Mesenchymal stem cell (in vitro differentiated cells and primary cell): ENCODE measurements at regions not wholly inside any gene's neighbourhood (a gene's known extent, or its start where the extent isn't known, plus 50 kb on each side); places are given as distances from the start of the nearest gene placed in this dataset.

ENCODE experiments used
- DNase-seq: peaks from one replicate; pipeline ENCODE4 v3.0.0-alpha.2; 2013
- H2AFZ ChIP-seq: one replicate; pipeline ENCODE4 v1.6.1; 2013; ENCODE audit warnings: low read depth, mild to moderate bottlenecking, control low read depth, inconsistent platforms, low read length, moderate library complexity
- H2AK5ac ChIP-seq: 2 replicates; pipeline ENCODE4 v1.6.1; 2013; ENCODE audit warnings: low read length, moderate library complexity, mild to moderate bottlenecking, inconsistent platforms; ENCODE audit not compliant: severe bottlenecking
- H2BK120ac ChIP-seq: one replicate; pipeline ENCODE4 v1.6.1; 2013; ENCODE audit warnings: low read depth, mild to moderate bottlenecking, inconsistent platforms, low read length, moderate library complexity
- H2BK12ac ChIP-seq, 2 experiments: one replicate each; pipeline ENCODE4 v1.6.1; 2013; ENCODE audit warnings: inconsistent platforms in 2 of 2, low read length in 2 of 2, mild to moderate bottlenecking in 2 of 2, moderate library complexity in 2 of 2, control low read depth in 1 of 2
- H2BK15ac ChIP-seq: one replicate; pipeline ENCODE4 v1.6.1; 2013; ENCODE audit warnings: mild to moderate bottlenecking, low read depth, inconsistent platforms; ENCODE audit not compliant: poor library complexity, severe bottlenecking
- H2BK5ac ChIP-seq: 2 replicates; pipeline ENCODE4 v1.6.1; 2013; ENCODE audit warnings: low read depth, mild to moderate bottlenecking, low read length, control low read depth, inconsistent platforms; ENCODE audit not compliant: poor library complexity, severe bottlenecking
- H3K14ac ChIP-seq, 2 experiments: one replicate each; pipeline ENCODE4 v1.6.1; 2013; ENCODE audit warnings: inconsistent platforms in 2 of 2, low read length in 2 of 2, control low read depth in 1 of 2, mild to moderate bottlenecking in 1 of 2, moderate library complexity in 1 of 2
- H3K18ac ChIP-seq, 2 experiments: one replicate each; pipeline ENCODE4 v1.6.1; 2013; ENCODE audit warnings: inconsistent platforms in 2 of 2, low read length in 2 of 2, control low read depth in 1 of 2, low read depth in 1 of 2, mild to moderate bottlenecking in 1 of 2
- H3K23ac ChIP-seq, 2 experiments: one replicate each; pipeline ENCODE4 v1.6.1; 2013; ENCODE audit warnings: inconsistent platforms in 2 of 2, low read length in 2 of 2, mild to moderate bottlenecking in 2 of 2, moderate library complexity in 2 of 2, control low read depth in 1 of 2
- H3K27ac ChIP-seq: 2 replicates; pipeline ENCODE4 v1.5.1; 2013; ENCODE audit warnings: mild to moderate bottlenecking, moderate library complexity, low read length, control low read depth, inconsistent platforms; ENCODE audit not compliant: poor library complexity, severe bottlenecking
- H3K27me3 ChIP-seq, 2 experiments: 2 replicates each; pipeline versions ENCODE4 v1.6.1 to v1.7.0; 2013; ENCODE audit warnings: low read length in 2 of 2, mild to moderate bottlenecking in 2 of 2, moderate library complexity in 2 of 2, control low read depth in 1 of 2, inconsistent platforms in 1 of 2; ENCODE audit not compliant: control insufficient read depth in 1 of 2, insufficient read depth in 1 of 2
- H3K36me3 ChIP-seq, 2 experiments: 2 replicates each; pipeline versions ENCODE4 v1.6.1 to v1.7.0; 2013; ENCODE audit warnings: low read length in 2 of 2, control low read depth in 1 of 2, inconsistent platforms in 1 of 2, low read depth in 1 of 2, mild to moderate bottlenecking in 1 of 2; ENCODE audit not compliant: insufficient read depth in 2 of 2, control insufficient read depth in 1 of 2
- H3K4ac ChIP-seq, 2 experiments: one replicate each; pipeline ENCODE4 v1.6.1; 2013; ENCODE audit warnings: inconsistent platforms in 2 of 2, low read length in 2 of 2, mild to moderate bottlenecking in 2 of 2, moderate library complexity in 2 of 2, control low read depth in 1 of 2, low read depth in 1 of 2
- H3K4me1 ChIP-seq: 2 replicates; pipeline ENCODE4 v1.6.1; 2013; ENCODE audit warnings: low read depth, low read length, control low read depth; ENCODE audit not compliant: control insufficient read depth, insufficient read depth
- H3K4me2 ChIP-seq: 2 replicates; pipeline ENCODE4 v1.6.1; 2013; ENCODE audit warnings: low read length, mild to moderate bottlenecking, inconsistent platforms; ENCODE audit not compliant: poor library complexity, severe bottlenecking
- H3K4me3 ChIP-seq, 2 experiments: 2 replicates each; pipeline versions ENCODE4 v1.5.1 to v1.7.0; 2013; ENCODE audit warnings: low read length in 2 of 2, mild to moderate bottlenecking in 2 of 2, control low read depth in 1 of 2, low read depth in 1 of 2; ENCODE audit not compliant: insufficient read depth in 1 of 2
- H3K79me1 ChIP-seq: replicated peaks from 2 replicates; pipeline ENCODE4 v1.6.1; 2013; ENCODE audit warnings: mild to moderate bottlenecking, control low read depth, low read length, inconsistent platforms; ENCODE audit not compliant: poor library complexity, severe bottlenecking
- H3K9ac ChIP-seq: 2 replicates; pipeline ENCODE4 v1.7.0; 2013; ENCODE audit warnings: mild to moderate bottlenecking, low read length, moderate library complexity
- H3K9me3 ChIP-seq: 2 replicates; pipeline ENCODE4 v1.7.0; 2013; ENCODE audit warnings: mild to moderate bottlenecking, low read length; ENCODE audit not compliant: control insufficient read depth
- H4K8ac ChIP-seq: one replicate; pipeline ENCODE4 v1.6.1; 2013; ENCODE audit warnings: inconsistent platforms, mild to moderate bottlenecking, low read length, moderate library complexity
- H4K91ac ChIP-seq: one replicate; pipeline ENCODE4 v1.6.1; 2013; ENCODE audit warnings: mild to moderate bottlenecking, low read length, inconsistent platforms
- WGBS: methylation state at CpG from one replicate; pipeline ENCODE4 v1.1.7; 2013; ENCODE audit warnings: mixed read lengths; 5-methylcytosine and 5-hydroxymethylcytosine counted together

- no peaks in the 10 kb centered on the region for H3K4me1 ChIP-seq
- H2BK15ac ChIP-seq: peak overlapping the region; percentile 38
- H3K4me3 ChIP-seq: no peak overlapping the region
- no peak for DNase-seq
- no peaks in the 10 kb centered on the region for H3K9me3 ChIP-seq
- H3K27me3 ChIP-seq: peaks cover 31 to 75% of the 10 kb centered on the region in 2 experiments
- 98% methylated on average over 9 of the region's 9 CpGs for WGBS
- no peak overlapping the region for H4K8ac ChIP-seq
- H3K27ac ChIP-seq: no peak overlapping the region
- no peak overlapping the region for H2BK5ac ChIP-seq
- H3K36me3 ChIP-seq: no peaks in the 10 kb centered on the region
- H3K23ac ChIP-seq: no peak overlapping the region
- H2AFZ ChIP-seq: no peak overlapping the region
- no peak overlapping the region for H3K4ac ChIP-seq
- H3K4me2 ChIP-seq: no peak overlapping the region
- H3K79me1 ChIP-seq: no peaks in the 10 kb centered on the region
- H2BK12ac ChIP-seq: no peak overlapping the region
- H3K9ac ChIP-seq: no peak overlapping the region
- H2AK5ac ChIP-seq: no peak overlapping the region
- H4K91ac ChIP-seq: no peak overlapping the region
- H3K14ac ChIP-seq: no peak overlapping the region
- H2BK120ac ChIP-seq: no peak overlapping the region
- no peak overlapping the region for H3K18ac ChIP-seq
These were observed 130.7 kb upstream of the NLRP1 start for GRCh38 chr17:5714993-5715392.

- Histone ChIP-seq H2AFZ (no peak overlapping the region), H2BK15ac (no peak overlapping the region), H3K9ac (no peak overlapping the region), H3K27ac (no peak overlapping the region), H3K14ac (no peak overlapping the region), H2AK5ac (no peak overlapping the region), H3K23ac (no peak overlapping the region), H2BK5ac (no peak overlapping the region), H3K27me3 (peaks cover 31 to 75% of the 10 kb centered on the region in 2 experiments), H2BK120ac (no peak overlapping the region), H3K79me1 (no peaks in the 10 kb centered on the region), H3K4me1 (no peaks in the 10 kb centered on the region), H3K4me2 (no peak overlapping the region), H3K9me3 (no peaks in the 10 kb centered on the region), H4K91ac (no peak overlapping the region), H3K4me3 (no peak overlapping the region), H4K8ac (no peak overlapping the region), H2BK12ac (no peak overlapping the region), H3K18ac (no peak overlapping the region), H3K36me3 (no peaks in the 10 kb centered on the region), H3K4ac (no peak overlapping the region)
- 90% methylated on average over 7 of the region's 8 CpGs for WGBS
- DNase-seq: peak; percentile 15
These were observed 131.2 kb upstream of the NLRP1 start for GRCh38 chr17:5715478-5715877.

- H3K14ac ChIP-seq: no peak overlapping the region
- no peak overlapping the region for H2AK5ac ChIP-seq
- H3K9ac ChIP-seq: no peak overlapping the region
- 83% methylated on average over 4 of the region's 4 CpGs for WGBS
- H3K18ac ChIP-seq: peak overlapping the region in 1 of 2 experiments; percentile 77
- no peak overlapping the region for H3K27ac ChIP-seq
- DNase-seq: no peak
- no peak overlapping the region for H4K8ac ChIP-seq
- H3K4me1 ChIP-seq: no peaks in the 10 kb centered on the region
- no peak overlapping the region for H4K91ac ChIP-seq
- H3K4ac ChIP-seq: no peak overlapping the region
- no peak overlapping the region for H3K23ac ChIP-seq
- H3K4me3 ChIP-seq: no peak overlapping the region
- H2AFZ ChIP-seq: no peak overlapping the region
- no peak overlapping the region for H2BK15ac ChIP-seq
- no peak overlapping the region for H2BK120ac ChIP-seq
- H2BK5ac ChIP-seq: no peak overlapping the region
- H3K27me3 ChIP-seq: peaks cover 17 to 60% of the 10 kb centered on the region in 2 experiments
- no peaks in the 10 kb centered on the region for H3K36me3 ChIP-seq
- no peaks in the 10 kb centered on the region for H3K9me3 ChIP-seq
- H3K4me2 ChIP-seq: no peak overlapping the region
- no peak overlapping the region for H2BK12ac ChIP-seq
- no peaks in the 10 kb centered on the region for H3K79me1 ChIP-seq
These were observed 134.4 kb upstream of the NLRP1 start for GRCh38 chr17:5718726-5719125.

- WGBS: 63% methylated on average over 3 of the region's 4 CpGs
- no peak overlapping the region for H2BK12ac ChIP-seq
- H2BK5ac ChIP-seq: no peak overlapping the region
- no peak overlapping the region for H3K4ac ChIP-seq
- H4K8ac ChIP-seq: no peak overlapping the region
- no peak overlapping the region for H2BK15ac ChIP-seq
- H2BK120ac ChIP-seq: no peak overlapping the region
- H3K9ac ChIP-seq: no peak overlapping the region
- H4K91ac ChIP-seq: no peak overlapping the region
- DNase-seq: peak; percentile 42
- peaks cover 11 to 51% of the 10 kb centered on the region in 2 experiments for H3K27me3 ChIP-seq
- H3K79me1 ChIP-seq: no peaks in the 10 kb centered on the region
- H2AFZ ChIP-seq: no peak overlapping the region
- no peak overlapping the region for H3K23ac ChIP-seq
- H3K36me3 ChIP-seq: no peaks in the 10 kb centered on the region
- no peak overlapping the region for H3K27ac ChIP-seq
- H3K18ac ChIP-seq: no peak overlapping the region
- no peak overlapping the region for H2AK5ac ChIP-seq
- no peaks in the 10 kb centered on the region for H3K4me1 ChIP-seq
- H3K4me3 ChIP-seq: no peak overlapping the region
- no peak overlapping the region for H3K14ac ChIP-seq
- no peaks in the 10 kb centered on the region for H3K9me3 ChIP-seq
- H3K4me2 ChIP-seq: no peak overlapping the region
These were observed 135.7 kb upstream of the NLRP1 start for GRCh38 chr17:5719976-5720375.
